ENCODE measurements at regions not wholly inside any gene's neighbourhood (a gene's known extent, or its start where the extent isn't known, plus 50 kb on each side); places are given as distances from the start of the nearest gene placed in this dataset.
A peak's percentile ranks its signal among the peaks of the same experiment; 100 is the strongest.

- DNase-seq (ENCODE audit: low spot score in 2 of 2, unreplicated experiment in 2 of 2): no peak
- Mint-ChIP-seq H3K9me3 (no peaks in the 10 kb centered on the region), H3K27ac (no peak overlapping the region), H3K27me3 (ENCODE audit: low read depth) (no peaks in the 10 kb centered on the region), H3K4me3 (no peak overlapping the region), H3K36me3 (no peaks in the 10 kb centered on the region), H3K4me1 (peaks cover 5% of the 10 kb centered on the region)
- no peak for TF ChIP-seq CTCF (IDR thresholded peaks at IDR 0.05; ENCODE audit: unreplicated experiment)
Observed at GRCh38 chr2:145925591-145925990, 1405.7 kb upstream of the ZEB2 start.

- H3K27me3 Mint-ChIP-seq (ENCODE audit: low read depth): no peaks in the 10 kb centered on the region
- H3K27ac Mint-ChIP-seq: no peak overlapping the region
- H3K4me3 Mint-ChIP-seq: no peak overlapping the region
- no peaks in the 10 kb centered on the region for H3K9me3 Mint-ChIP-seq
- DNase-seq (ENCODE audit: low spot score in 2 of 2, unreplicated experiment in 2 of 2): no peak
- peaks cover 10% of the 10 kb centered on the region for H3K4me1 Mint-ChIP-seq
- TF ChIP-seq CTCF (IDR thresholded peaks at IDR 0.05; ENCODE audit: unreplicated experiment): no peak
- H3K36me3 Mint-ChIP-seq: no peaks in the 10 kb centered on the region
Observed at GRCh38 chr2:145919477-145919876, 1399.6 kb upstream of the ZEB2 start.

GRCh38 chr2:145918951-145919350 is 1399.0 kb upstream of the ZEB2 start:
- H3K36me3 Mint-ChIP-seq: no peaks in the 10 kb centered on the region
- H3K9me3 Mint-ChIP-seq: no peaks in the 10 kb centered on the region
- H3K27ac Mint-ChIP-seq: no peak overlapping the region
- H3K4me3 Mint-ChIP-seq: no peak overlapping the region
- peaks cover 10% of the 10 kb centered on the region for H3K4me1 Mint-ChIP-seq
- no peak for TF ChIP-seq CTCF (IDR thresholded peaks at IDR 0.05; ENCODE audit: unreplicated experiment)
- no peak for DNase-seq (ENCODE audit: low spot score in 2 of 2, unreplicated experiment in 2 of 2)
- H3K27me3 Mint-ChIP-seq (ENCODE audit: low read depth): no peaks in the 10 kb centered on the region

GRCh38 chr2:145916799-145917198 is 1396.9 kb upstream of the ZEB2 start:
- H3K27me3 Mint-ChIP-seq (ENCODE audit: low read depth): no peaks in the 10 kb centered on the region
- H3K4me3 Mint-ChIP-seq: no peak overlapping the region
- no peaks in the 10 kb centered on the region for H3K9me3 Mint-ChIP-seq
- no peak for TF ChIP-seq CTCF (IDR thresholded peaks at IDR 0.05; ENCODE audit: unreplicated experiment)
- H3K27ac Mint-ChIP-seq: no peak overlapping the region
- no peaks in the 10 kb centered on the region for H3K36me3 Mint-ChIP-seq
- no peak for DNase-seq (ENCODE audit: low spot score in 2 of 2, unreplicated experiment in 2 of 2)
- peaks cover 10% of the 10 kb centered on the region for H3K4me1 Mint-ChIP-seq

- TF ChIP-seq CTCF (IDR thresholded peaks at IDR 0.05; ENCODE audit: unreplicated experiment): no peak
- no peak for DNase-seq (ENCODE audit: low spot score in 2 of 2, unreplicated experiment in 2 of 2)
- Mint-ChIP-seq H3K4me3 (no peak overlapping the region), H3K27ac (no peak overlapping the region), H3K9me3 (no peaks in the 10 kb centered on the region), H3K36me3 (no peaks in the 10 kb centered on the region), H3K4me1 (peaks cover 19% of the 10 kb centered on the region), H3K27me3 (ENCODE audit: low read depth) (no peaks in the 10 kb centered on the region)
Observed at GRCh38 chr2:145914716-145915115, 1394.8 kb upstream of the ZEB2 start.

GRCh38 chr2:145910416-145910815 is 1390.5 kb upstream of the ZEB2 start:
- Mint-ChIP-seq H3K9me3 (peaks cover 5% of the 10 kb centered on the region), H3K27me3 (ENCODE audit: low read depth) (no peaks in the 10 kb centered on the region), H3K4me3 (no peak overlapping the region), H3K27ac (peak overlapping the region; percentile 67), H3K4me1 (peaks cover 20% of the 10 kb centered on the region), H3K36me3 (no peaks in the 10 kb centered on the region)
- DNase-seq (ENCODE audit: low spot score in 2 of 2, unreplicated experiment in 2 of 2): no peak
- TF ChIP-seq CTCF (IDR thresholded peaks at IDR 0.05; ENCODE audit: unreplicated experiment): no peak

Data from mesothelial cell of epicardium (in vitro differentiated cells).